ENCODE measurements at regions not wholly inside any gene's neighbourhood (a gene's known extent, or its start where the extent isn't known, plus 50 kb on each side); places are given as distances from the start of the nearest gene placed in this dataset.

GRCh38 chrX:34877436-34877835 lies 65.2 kb upstream of the FAM47B start:
- no peak for TF ChIP-seq CTCF (optimal IDR thresholded peaks at IDR 0.05 in 1 of 3, IDR thresholded peaks at IDR 0.05 in 1 of 3, conservative IDR thresholded peaks at IDR 0.05 in 1 of 3; ENCODE audit: extremely low read depth in 1 of 3, insufficient read depth in 2 of 3, low read length in 3 of 3)
- no peak for TF ChIP-seq EZH2 (IDR thresholded peaks at IDR 0.05; ENCODE audit: low read length)
